ENCODE measurements at regions not wholly inside any gene's neighbourhood (a gene's known extent, or its start where the extent isn't known, plus 50 kb on each side); places are given as distances from the start of the nearest gene placed in this dataset.
"Not testable (repeated sequence)": the region's sequence is repeated elsewhere in the genome, so short reads cannot be mapped to it uniquely, and the experiment has no call there.

GRCh38 chr17:56715613-56716357 lies 117.9 kb downstream of the C17orf67 start:
- Histone ChIP-seq H3K9me3 (ENCODE audit: control insufficient read depth, low read depth, low read length) (no peaks in the 10 kb centered on the region), H3K27ac (ENCODE audit: low read length) (no peak overlapping the region), H3K4me3 (ENCODE audit: low read length) (no peak overlapping the region), H3K36me3 (ENCODE audit: control insufficient read depth, insufficient read depth, low read length) (no peaks in the 10 kb centered on the region), H3K4me1 (ENCODE audit: control insufficient read depth, insufficient read depth, low read length) (no peaks in the 10 kb centered on the region), H3K27me3 (ENCODE audit: control insufficient read depth, insufficient read depth, low read length) (peaks cover 10% of the 10 kb centered on the region)
- DNase-seq = peak; percentile 54 to 67
- no CpG with 5 or more reads among the region's 8 CpGs for WGBS (ENCODE audit: insufficient coverage, low lambda C conversion rate)

- no peak for DNase-seq
- WGBS (ENCODE audit: insufficient coverage, low lambda C conversion rate) = no CpG with 5 or more reads among the region's 4 CpGs
Measured at GRCh38 chr17:56717471-56717870, 116.2 kb downstream of the C17orf67 start.

GRCh38 chr17:56718515-56718914 lies 115.2 kb downstream of the C17orf67 start:
- no peaks in the 10 kb centered on the region for H3K4me1 ChIP-seq (ENCODE audit: control insufficient read depth, insufficient read depth, low read length)
- H3K27ac ChIP-seq (ENCODE audit: low read length) = no peak overlapping the region
- DNase-seq = no peak
- H3K27me3 ChIP-seq (ENCODE audit: control insufficient read depth, insufficient read depth, low read length) = peaks cover 7% of the 10 kb centered on the region
- H3K36me3 ChIP-seq (ENCODE audit: control insufficient read depth, insufficient read depth, low read length) = no peaks in the 10 kb centered on the region
- no peak overlapping the region for H3K4me3 ChIP-seq (ENCODE audit: low read length)
- no peaks in the 10 kb centered on the region for H3K9me3 ChIP-seq (ENCODE audit: control insufficient read depth, low read depth, low read length)
- WGBS (ENCODE audit: insufficient coverage, low lambda C conversion rate) = no CpG with 5 or more reads among the region's 4 CpGs

More at GRCh38 chr17:56717471-56717870, 116.2 kb downstream of the C17orf67 start:
- H3K36me3 ChIP-seq (ENCODE audit: control insufficient read depth, insufficient read depth, low read length) = no peaks in the 10 kb centered on the region
- no peak overlapping the region for H3K27ac ChIP-seq (ENCODE audit: low read length)
- H3K4me3 ChIP-seq (ENCODE audit: low read length) = no peak overlapping the region
- peaks cover 10% of the 10 kb centered on the region for H3K27me3 ChIP-seq (ENCODE audit: control insufficient read depth, insufficient read depth, low read length)
- H3K4me1 ChIP-seq (ENCODE audit: control insufficient read depth, insufficient read depth, low read length) = no peaks in the 10 kb centered on the region
- no peaks in the 10 kb centered on the region for H3K9me3 ChIP-seq (ENCODE audit: control insufficient read depth, low read depth, low read length)

- Histone ChIP-seq H3K36me3 (ENCODE audit: control insufficient read depth, insufficient read depth, low read length) (no peaks in the 10 kb centered on the region), H3K27ac (ENCODE audit: low read length) (no peak overlapping the region), H3K4me1 (ENCODE audit: control insufficient read depth, insufficient read depth, low read length) (no peaks in the 10 kb centered on the region), H3K27me3 (ENCODE audit: control insufficient read depth, insufficient read depth, low read length) (no peaks in the 10 kb centered on the region), H3K9me3 (ENCODE audit: control insufficient read depth, low read depth, low read length) (no peaks in the 10 kb centered on the region), H3K4me3 (ENCODE audit: low read length) (no peak overlapping the region)
- WGBS (ENCODE audit: insufficient coverage, low lambda C conversion rate) = no CpG with 5 or more reads among the region's 5 CpGs
- DNase-seq = no peak
Measured at GRCh38 chr17:56723421-56723820, 110.3 kb downstream of the C17orf67 start.

GRCh38 chr17:56724664-56725063 lies 109.1 kb downstream of the C17orf67 start:
- WGBS (ENCODE audit: insufficient coverage, low lambda C conversion rate) = no CpG with 5 or more reads among the region's 11 CpGs
- Histone ChIP-seq H3K36me3 (ENCODE audit: control insufficient read depth, insufficient read depth, low read length) (no peaks in the 10 kb centered on the region), H3K9me3 (ENCODE audit: control insufficient read depth, low read depth, low read length) (no peaks in the 10 kb centered on the region), H3K27me3 (ENCODE audit: control insufficient read depth, insufficient read depth, low read length) (no peaks in the 10 kb centered on the region), H3K4me3 (ENCODE audit: low read length) (no peak overlapping the region), H3K27ac (ENCODE audit: low read length) (no peak overlapping the region), H3K4me1 (ENCODE audit: control insufficient read depth, insufficient read depth, low read length) (no peaks in the 10 kb centered on the region)
- peak; percentile 7 to 15 for DNase-seq

GRCh38 chr17:56725144-56725543 lies 108.6 kb downstream of the C17orf67 start:
- Histone ChIP-seq H3K4me1 (ENCODE audit: control insufficient read depth, insufficient read depth, low read length) (no peaks in the 10 kb centered on the region), H3K36me3 (ENCODE audit: control insufficient read depth, insufficient read depth, low read length) (no peaks in the 10 kb centered on the region), H3K27ac (ENCODE audit: low read length) (no peak overlapping the region), H3K27me3 (ENCODE audit: control insufficient read depth, insufficient read depth, low read length) (no peaks in the 10 kb centered on the region), H3K9me3 (ENCODE audit: control insufficient read depth, low read depth, low read length) (no peaks in the 10 kb centered on the region), H3K4me3 (ENCODE audit: low read length) (no peak overlapping the region)
- peak in 1 of 2 donors; percentile 4 for DNase-seq
- WGBS (ENCODE audit: insufficient coverage, low lambda C conversion rate) = no CpG with 5 or more reads among the region's 4 CpGs

GRCh38 chr17:56727876-56728617 lies 105.7 kb downstream of the C17orf67 start:
- no CpG with 5 or more reads among the region's 6 CpGs for WGBS (ENCODE audit: insufficient coverage, low lambda C conversion rate)
- DNase-seq = no peak
- Histone ChIP-seq H3K27me3 (ENCODE audit: control insufficient read depth, insufficient read depth, low read length) (no peaks in the 10 kb centered on the region), H3K9me3 (ENCODE audit: control insufficient read depth, low read depth, low read length) (no peaks in the 10 kb centered on the region), H3K27ac (ENCODE audit: low read length) (no peak overlapping the region), H3K36me3 (ENCODE audit: control insufficient read depth, insufficient read depth, low read length) (no peaks in the 10 kb centered on the region), H3K4me3 (ENCODE audit: low read length) (no peak overlapping the region), H3K4me1 (ENCODE audit: control insufficient read depth, insufficient read depth, low read length) (no peaks in the 10 kb centered on the region)

- not testable (repeated sequence) for H3K27me3 ChIP-seq (ENCODE audit: control insufficient read depth, insufficient read depth, low read length); H3K4me1 ChIP-seq (ENCODE audit: control insufficient read depth, insufficient read depth, low read length)
Measured at GRCh38 chr17:56731096-56731495, 102.6 kb downstream of the C17orf67 start.

GRCh38 chr17:56733833-56734232 lies 99.9 kb downstream of the C17orf67 start:
- H3K9me3 ChIP-seq (ENCODE audit: control insufficient read depth, low read depth, low read length) = no peaks in the 10 kb centered on the region
- no peak for DNase-seq
- H3K36me3 ChIP-seq (ENCODE audit: control insufficient read depth, insufficient read depth, low read length) = no peaks in the 10 kb centered on the region
- H3K27me3 ChIP-seq (ENCODE audit: control insufficient read depth, insufficient read depth, low read length) = no peaks in the 10 kb centered on the region
- H3K4me3 ChIP-seq (ENCODE audit: low read length) = no peak overlapping the region
- H3K27ac ChIP-seq (ENCODE audit: low read length) = no peak overlapping the region
- H3K4me1 ChIP-seq (ENCODE audit: control insufficient read depth, insufficient read depth, low read length) = no peaks in the 10 kb centered on the region
- WGBS (ENCODE audit: insufficient coverage, low lambda C conversion rate) = no CpG with 5 or more reads among the region's 5 CpGs

More at GRCh38 chr17:56731096-56731495, 102.6 kb downstream of the C17orf67 start:
- H3K36me3 ChIP-seq (ENCODE audit: control insufficient read depth, insufficient read depth, low read length); H3K9me3 ChIP-seq (ENCODE audit: control insufficient read depth, low read depth, low read length); H3K4me3 ChIP-seq (ENCODE audit: low read length); DNase-seq; H3K27ac ChIP-seq (ENCODE audit: low read length): not testable (repeated sequence)
- WGBS (ENCODE audit: insufficient coverage, low lambda C conversion rate) = 82% methylated on average over 3 of the region's 5 CpGs

- Histone ChIP-seq H3K27ac (ENCODE audit: low read length) (no peak overlapping the region), H3K9me3 (ENCODE audit: control insufficient read depth, low read depth, low read length) (no peaks in the 10 kb centered on the region), H3K4me3 (ENCODE audit: low read length) (no peak overlapping the region), H3K4me1 (ENCODE audit: control insufficient read depth, insufficient read depth, low read length) (no peaks in the 10 kb centered on the region), H3K27me3 (ENCODE audit: control insufficient read depth, insufficient read depth, low read length) (peaks cover 7% of the 10 kb centered on the region), H3K36me3 (ENCODE audit: control insufficient read depth, insufficient read depth, low read length) (no peaks in the 10 kb centered on the region)
- 71% methylated on average over 2 of the region's 6 CpGs for WGBS (ENCODE audit: insufficient coverage, low lambda C conversion rate)
- DNase-seq = peak in 1 of 2 donors; percentile 43
Measured at GRCh38 chr17:56735842-56736241, 97.9 kb downstream of the C17orf67 start.
